ENCODE measurements at regions not wholly inside any gene's neighbourhood (a gene's known extent, or its start where the extent isn't known, plus 50 kb on each side); places are given as distances from the start of the nearest gene placed in this dataset.

DNA sequence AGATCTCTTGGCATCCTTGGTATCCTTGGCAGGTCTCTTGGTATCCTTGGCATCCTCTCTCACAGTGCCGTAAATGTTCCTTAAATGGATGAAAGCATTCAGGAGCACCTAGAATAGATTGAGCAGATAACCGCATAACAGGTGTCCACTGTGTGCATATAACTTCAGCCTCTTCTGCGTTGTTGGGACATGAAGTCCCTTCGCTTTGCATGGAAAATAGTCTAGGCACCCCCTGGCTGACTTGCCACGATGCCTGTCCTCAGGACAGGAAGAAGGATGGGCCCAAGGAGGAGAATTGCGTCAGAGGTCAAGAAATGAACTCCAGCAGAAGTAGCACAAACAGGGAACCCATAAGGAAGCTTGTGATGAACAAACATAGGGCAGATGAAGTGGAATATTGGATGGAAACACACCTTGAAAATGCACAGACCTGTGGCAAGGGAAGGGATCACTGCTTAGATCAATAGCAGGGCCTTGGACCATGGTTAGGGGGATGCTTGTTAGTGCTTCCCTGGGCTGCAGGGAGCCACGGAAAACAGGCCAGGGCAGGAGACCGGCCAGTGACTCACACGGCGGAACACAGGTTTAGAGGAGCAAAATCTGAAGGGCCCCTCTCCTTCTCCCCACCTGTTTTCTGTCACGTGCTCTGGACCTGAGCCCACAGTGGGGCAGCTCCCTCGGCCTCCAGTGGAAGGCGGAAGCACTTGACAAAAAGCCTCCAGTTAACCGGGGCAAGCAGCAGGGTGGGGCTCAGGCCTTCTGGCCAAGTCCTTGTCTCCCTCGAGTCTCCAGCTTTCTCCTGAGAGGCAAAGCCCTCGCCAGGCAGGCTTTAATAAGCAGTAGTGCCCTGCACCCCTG lies 99.2 kb upstream of the ASAP2 start:
- TF ChIP-seq, protein P1, sequence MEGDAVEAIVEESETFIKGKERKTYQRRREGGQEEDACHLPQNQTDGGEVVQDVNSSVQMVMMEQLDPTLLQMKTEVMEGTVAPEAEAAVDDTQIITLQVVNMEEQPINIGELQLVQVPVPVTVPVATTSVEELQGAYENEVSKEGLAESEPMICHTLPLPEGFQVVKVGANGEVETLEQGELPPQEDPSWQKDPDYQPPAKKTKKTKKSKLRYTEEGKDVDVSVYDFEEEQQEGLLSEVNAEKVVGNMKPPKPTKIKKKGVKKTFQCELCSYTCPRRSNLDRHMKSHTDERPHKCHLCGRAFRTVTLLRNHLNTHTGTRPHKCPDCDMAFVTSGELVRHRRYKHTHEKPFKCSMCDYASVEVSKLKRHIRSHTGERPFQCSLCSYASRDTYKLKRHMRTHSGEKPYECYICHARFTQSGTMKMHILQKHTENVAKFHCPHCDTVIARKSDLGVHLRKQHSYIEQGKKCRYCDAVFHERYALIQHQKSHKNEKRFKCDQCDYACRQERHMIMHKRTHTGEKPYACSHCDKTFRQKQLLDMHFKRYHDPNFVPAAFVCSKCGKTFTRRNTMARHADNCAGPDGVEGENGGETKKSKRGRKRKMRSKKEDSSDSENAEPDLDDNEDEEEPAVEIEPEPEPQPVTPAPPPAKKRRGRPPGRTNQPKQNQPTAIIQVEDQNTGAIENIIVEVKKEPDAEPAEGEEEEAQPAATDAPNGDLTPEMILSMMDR (IDR thresholded peaks at IDR 0.05), result no peak

DNA sequence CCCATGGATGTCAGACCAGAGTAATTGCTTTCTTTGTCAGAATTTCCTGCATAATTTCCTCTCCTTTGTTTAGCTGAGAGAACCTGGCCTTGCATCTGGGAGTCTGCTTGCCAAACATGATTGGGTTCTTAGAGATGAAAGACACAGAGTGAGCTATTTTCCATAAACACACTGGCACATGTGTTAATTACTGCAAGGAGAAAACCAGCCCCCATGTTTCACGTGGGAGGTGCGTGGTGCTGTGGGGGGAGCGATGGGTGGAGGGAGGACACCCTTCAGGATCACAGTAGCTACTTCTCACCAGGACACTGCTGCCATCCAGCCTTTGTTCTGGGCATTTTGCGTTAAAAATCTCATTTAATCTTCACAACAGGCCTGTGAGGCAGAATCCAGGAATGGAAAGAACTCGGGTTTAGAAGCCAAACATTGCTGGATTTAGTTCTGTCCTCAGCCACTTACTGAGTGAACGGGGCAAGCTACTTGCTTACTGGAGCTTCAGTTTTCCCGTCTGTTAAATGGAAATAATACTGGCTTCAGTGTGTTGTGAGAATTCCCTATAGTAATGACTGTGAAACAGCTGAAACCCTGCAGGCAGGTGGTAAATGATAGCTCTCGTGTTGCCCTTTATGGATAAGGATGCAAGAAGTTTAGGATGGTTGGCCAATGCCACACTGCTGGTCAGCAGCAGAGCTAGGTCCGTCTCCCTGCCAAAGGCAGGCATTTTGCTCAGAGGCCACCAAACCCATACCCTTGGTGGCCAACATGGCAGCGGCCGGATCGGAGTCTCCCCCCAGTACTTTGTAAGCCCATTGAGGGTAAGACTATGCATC lies 100.1 kb upstream of the ASAP2 start:
- TF ChIP-seq, protein P1 (IDR thresholded peaks at IDR 0.05), result no peak

DNA sequence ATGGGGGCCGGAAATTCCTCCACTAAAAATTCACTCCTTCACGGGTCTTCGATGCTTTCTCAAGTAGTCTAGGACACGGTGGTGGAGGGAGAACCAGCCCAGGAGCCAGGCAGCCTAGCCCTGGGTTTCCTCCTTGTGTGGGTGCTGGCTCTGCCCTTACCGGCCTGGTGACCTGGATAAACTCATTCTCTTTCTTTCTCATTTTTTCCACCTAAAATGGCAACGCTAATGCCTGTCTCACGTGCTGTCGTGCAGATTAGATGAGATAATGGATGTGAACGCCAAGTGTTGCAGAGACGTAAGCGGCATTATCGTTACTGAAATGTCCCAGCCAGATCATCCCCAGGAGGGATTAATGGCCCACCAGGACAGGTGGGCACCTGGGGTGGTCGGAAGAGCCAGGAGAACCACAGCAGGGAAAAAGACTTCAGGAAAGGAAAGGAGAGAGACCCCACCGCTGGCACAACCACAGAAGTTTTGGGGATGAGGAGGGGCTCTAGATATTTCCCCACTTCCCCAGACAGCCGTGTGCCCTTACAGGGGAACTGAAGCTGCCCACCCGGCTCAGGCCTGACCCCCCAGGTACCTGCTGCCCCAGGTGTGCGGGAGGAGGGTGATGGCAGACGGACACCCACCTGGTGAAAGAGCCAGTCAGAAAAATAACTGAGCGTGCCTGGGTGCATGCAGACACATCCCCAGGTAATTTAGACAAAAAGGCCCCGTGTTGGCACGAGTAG lies 100.8 kb upstream of the ASAP2 start:
- TF ChIP-seq, protein P1 (IDR thresholded peaks at IDR 0.05), result no peak

DNA sequence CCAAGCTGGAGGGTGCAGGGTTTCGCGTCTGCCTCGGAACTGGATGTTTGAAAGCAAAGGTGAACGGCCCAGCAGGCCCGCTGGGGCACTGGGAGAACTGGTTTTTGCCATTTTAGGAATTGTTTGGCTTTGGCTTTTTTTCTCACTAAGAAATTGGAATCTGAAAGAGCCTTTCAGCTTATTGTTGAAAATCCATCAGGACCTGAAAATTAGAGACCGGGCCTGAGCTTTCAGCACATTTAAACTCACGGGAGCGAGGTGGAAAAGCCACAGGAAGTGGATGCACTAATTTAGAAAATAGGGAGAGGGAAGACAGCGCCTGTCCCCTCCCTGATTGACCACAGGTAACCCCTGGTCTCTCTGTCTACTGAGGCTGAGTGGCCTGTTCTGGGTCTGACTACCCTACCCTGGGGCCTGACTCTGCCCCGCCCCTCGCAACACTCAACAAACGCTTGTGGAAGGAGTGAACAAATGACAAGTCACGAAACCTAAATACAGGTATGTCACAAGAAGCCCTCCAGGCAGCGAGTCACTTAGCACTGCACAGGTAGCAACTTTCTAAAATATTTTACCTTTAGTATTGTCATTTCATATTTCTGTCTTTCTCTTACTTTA lies 100.3 kb upstream of the MBOAT2 start:
- TF ChIP-seq, protein P1 (IDR thresholded peaks at IDR 0.05), result no peak

DNA sequence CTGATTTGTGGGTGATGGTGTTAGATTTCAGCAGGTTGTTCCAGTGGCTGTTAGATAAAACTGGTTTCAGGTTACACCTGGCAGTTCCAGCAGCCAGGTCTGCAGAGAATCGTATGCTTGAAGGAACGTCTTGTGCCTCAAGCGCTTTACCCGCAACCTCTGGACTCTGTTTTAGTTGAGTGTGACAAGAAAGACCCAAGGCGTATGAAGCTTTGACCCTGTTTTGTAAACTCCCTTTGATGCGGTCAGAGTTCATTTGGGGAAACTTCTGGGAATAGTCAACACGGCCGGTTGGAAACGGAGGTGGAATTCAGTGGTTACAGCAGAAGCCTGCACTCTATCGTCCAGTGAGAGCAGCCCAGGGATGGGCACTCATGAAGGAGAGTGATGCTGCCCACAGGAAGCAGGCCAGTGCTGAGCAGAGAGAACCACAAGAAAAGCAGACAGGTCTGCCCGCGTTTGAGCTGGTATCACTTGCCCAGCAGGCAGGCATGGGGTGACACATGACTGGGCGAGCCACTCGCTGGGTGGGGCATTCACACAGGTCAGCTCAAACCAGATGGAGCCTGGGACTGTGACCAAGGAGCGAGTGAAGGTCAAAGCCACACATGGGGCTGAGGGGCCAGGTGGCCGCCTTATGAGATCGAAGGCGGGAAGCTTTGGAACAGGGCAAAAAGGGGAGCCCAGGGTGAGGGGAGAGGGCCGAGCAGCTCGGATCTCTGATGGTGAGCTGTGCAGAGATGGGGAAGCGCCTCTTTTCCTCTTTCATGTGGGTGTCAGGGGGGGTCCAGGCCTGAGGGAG lies 99.6 kb upstream of the MBOAT2 start:
- TF ChIP-seq, protein P1 (IDR thresholded peaks at IDR 0.05), result no peak

DNA sequence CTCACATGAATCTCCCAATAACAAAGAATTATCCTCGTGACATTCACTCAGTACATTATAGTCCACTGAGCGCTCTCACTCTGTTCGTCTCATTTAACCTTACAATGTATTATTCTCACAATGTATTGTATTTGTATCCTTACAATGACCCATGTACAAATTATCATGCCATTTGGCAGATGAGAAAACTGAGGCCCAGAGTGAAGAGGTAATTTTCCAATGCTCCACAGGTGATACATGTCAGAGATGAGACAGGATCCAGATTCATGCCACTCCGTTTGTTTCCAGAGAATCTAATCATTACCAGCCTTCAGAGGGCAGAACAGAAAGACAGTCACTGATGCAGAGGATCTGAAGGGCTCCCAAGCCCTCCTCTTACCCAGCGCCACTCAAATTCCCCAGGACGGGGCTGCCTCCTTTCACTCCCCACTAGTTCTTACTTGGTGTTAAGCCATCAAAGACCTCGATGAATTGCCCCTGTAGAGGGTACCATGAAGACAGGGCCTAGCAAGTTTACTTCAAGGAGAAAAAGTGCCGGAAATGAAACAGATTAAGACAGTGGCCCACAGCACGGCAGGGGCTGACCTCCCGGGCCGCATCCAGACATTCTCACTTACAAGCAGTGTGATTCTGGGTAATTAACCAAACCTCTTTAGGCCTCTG lies 98.4 kb upstream of the MBOAT2 start:
- TF ChIP-seq, protein P1 (IDR thresholded peaks at IDR 0.05), result no peak

Measured in LNCAP (cell line).